HT-29 (cell line): ENCODE measurements at regions not wholly inside any gene's neighbourhood (a gene's known extent, or its start where the extent isn't known, plus 50 kb on each side); places are given as distances from the start of the nearest gene placed in this dataset.
A peak's percentile ranks its signal among the peaks of the same experiment; 100 is the strongest.

Experiments used
- DNase-seq: peaks from one replicate; pipeline ENCODE4 v3.0.0-alpha.2; 2015; ENCODE audit warnings: low spot score

GRCh38 chr13:34543836-34544235 lies 398.2 kb upstream of the NBEA start:
- DNase-seq, result no peak

- no peak for DNase-seq
Measured at GRCh38 chr13:34545461-34545860, 396.6 kb upstream of the NBEA start.

GRCh38 chr13:34546344-34547250 lies 395.5 kb upstream of the NBEA start:
- DNase-seq, result no peak

GRCh38 chr13:34547929-34548328 lies 394.1 kb upstream of the NBEA start:
- DNase-seq, result no peak

GRCh38 chr13:34553376-34553775 lies 388.7 kb upstream of the NBEA start:
- DNase-seq, result no peak

- no peak for DNase-seq
Measured at GRCh38 chr13:34555988-34556387, 386.1 kb upstream of the NBEA start.

GRCh38 chr13:34561033-34561432 lies 381.0 kb upstream of the NBEA start:
- DNase-seq, result no peak

GRCh38 chr13:34567597-34567996 lies 374.5 kb upstream of the NBEA start:
- DNase-seq, result peak; percentile 48

- no peak for DNase-seq
Measured at GRCh38 chr13:34570698-34571353, 371.2 kb upstream of the NBEA start.

- DNase-seq, result no peak
Measured at GRCh38 chr13:34571716-34572115, 370.4 kb upstream of the NBEA start.

- DNase-seq, result no peak
Measured at GRCh38 chr13:34577051-34577450, 365.0 kb upstream of the NBEA start.

GRCh38 chr13:34578471-34578870 lies 363.6 kb upstream of the NBEA start:
- DNase-seq, result no peak

GRCh38 chr13:34578917-34579316 lies 363.2 kb upstream of the NBEA start:
- DNase-seq, result peak; percentile 29

GRCh38 chr13:34583181-34583580 lies 358.9 kb upstream of the NBEA start:
- DNase-seq, result no peak

- DNase-seq, result peak; percentile 24
Measured at GRCh38 chr13:34587576-34587975, 354.5 kb upstream of the NBEA start.

GRCh38 chr13:34588362-34588761 lies 353.7 kb upstream of the NBEA start:
- no peak for DNase-seq

- no peak for DNase-seq
Measured at GRCh38 chr13:34589581-34589980, 352.5 kb upstream of the NBEA start.

- no peak for DNase-seq
Measured at GRCh38 chr13:34591129-34591528, 350.9 kb upstream of the NBEA start.

GRCh38 chr13:34591900-34592529 lies 350.1 kb upstream of the NBEA start:
- no peak for DNase-seq

- no peak for DNase-seq
Measured at GRCh38 chr13:34593658-34594057, 348.4 kb upstream of the NBEA start.

- no peak for DNase-seq
Measured at GRCh38 chr13:34594507-34594906, 347.6 kb upstream of the NBEA start.

- no peak for DNase-seq
Measured at GRCh38 chr13:34608331-34608730, 333.7 kb upstream of the NBEA start.

- DNase-seq, result no peak
Measured at GRCh38 chr13:34611671-34612070, 330.4 kb upstream of the NBEA start.
